HCT116 (cell line): ENCODE measurements at regions not wholly inside any gene's neighbourhood (a gene's known extent, or its start where the extent isn't known, plus 50 kb on each side); places are given as distances from the start of the nearest gene placed in this dataset.
"Not testable (repeated sequence)": the region's sequence is repeated elsewhere in the genome, so short reads cannot be mapped to it uniquely, and the experiment has no call there.

Source experiments
- CTCF ChIP-seq, 3 experiments: fragments of 200-600 bp in 1 of 3; sonication (generic) in 1 of 3; IDR thresholded peaks in 2 of 3; conservative IDR thresholded peaks in 1 of 3; 2 replicates each; pipeline ENCODE4 v1.5.1; 2012 to 2017; ENCODE audit warnings: low read depth in 2 of 3, low read length in 2 of 3, antibody characterized with exemption in 1 of 3, borderline replicate concordance in 1 of 3, control low read depth in 1 of 3, mild to moderate bottlenecking in 1 of 3, mixed read lengths in 1 of 3, mixed run types in 1 of 3, moderate library complexity in 1 of 3; ENCODE audit not compliant: insufficient read depth in 1 of 3
- EZH2phosphoT487 ChIP-seq: fragments of 200-600 bp; IDR thresholded peaks from 2 replicates; pipeline ENCODE4 v1.6.1; 2018; ENCODE audit warnings: antibody characterized with exemption, borderline replicate concordance
- JUND ChIP-seq: IDR thresholded peaks from 2 replicates; pipeline ENCODE4 v1.6.1; 2012
- MAX ChIP-seq: IDR thresholded peaks from 2 replicates; pipeline ENCODE4 v1.6.1; 2012
- POLR2A ChIP-seq: IDR thresholded peaks from 2 replicates; pipeline ENCODE4 v1.7.0; 2011; ENCODE audit warnings: borderline replicate concordance; ENCODE audit not compliant: insufficient read depth, insufficient read length; ENCODE audit errors: extremely low read depth
- POLR2AphosphoS5 ChIP-seq: IDR thresholded peaks from 2 replicates; pipeline ENCODE4 v1.6.1; 2011; ENCODE audit warnings: mild to moderate bottlenecking, low read depth, low read length, moderate library complexity
- SP1 ChIP-seq: IDR thresholded peaks from 2 replicates; pipeline ENCODE4 v1.6.1; 2012; ENCODE audit warnings: low read depth
- TF ChIP-seq, protein P1 (sequence below): IDR thresholded peaks from 2 replicates; pipeline ENCODE4 v1.6.1; 2011; ENCODE audit warnings: mild to moderate bottlenecking, low read length, moderate library complexity; ENCODE audit not compliant: insufficient replicate concordance; ENCODE audit errors: extremely low read depth
- TF ChIP-seq, protein P2 (sequence below): IDR thresholded peaks from 2 replicates; pipeline ENCODE4 v1.6.1; 2012

- TF ChIP-seq, protein P1, sequence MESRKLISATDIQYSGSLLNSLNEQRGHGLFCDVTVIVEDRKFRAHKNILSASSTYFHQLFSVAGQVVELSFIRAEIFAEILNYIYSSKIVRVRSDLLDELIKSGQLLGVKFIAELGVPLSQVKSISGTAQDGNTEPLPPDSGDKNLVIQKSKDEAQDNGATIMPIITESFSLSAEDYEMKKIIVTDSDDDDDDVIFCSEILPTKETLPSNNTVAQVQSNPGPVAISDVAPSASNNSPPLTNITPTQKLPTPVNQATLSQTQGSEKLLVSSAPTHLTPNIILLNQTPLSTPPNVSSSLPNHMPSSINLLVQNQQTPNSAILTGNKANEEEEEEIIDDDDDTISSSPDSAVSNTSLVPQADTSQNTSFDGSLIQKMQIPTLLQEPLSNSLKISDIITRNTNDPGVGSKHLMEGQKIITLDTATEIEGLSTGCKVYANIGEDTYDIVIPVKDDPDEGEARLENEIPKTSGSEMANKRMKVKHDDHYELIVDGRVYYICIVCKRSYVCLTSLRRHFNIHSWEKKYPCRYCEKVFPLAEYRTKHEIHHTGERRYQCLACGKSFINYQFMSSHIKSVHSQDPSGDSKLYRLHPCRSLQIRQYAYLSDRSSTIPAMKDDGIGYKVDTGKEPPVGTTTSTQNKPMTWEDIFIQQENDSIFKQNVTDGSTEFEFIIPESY: not testable (repeated sequence)
- not testable (repeated sequence) for TF ChIP-seq CTCF (IDR thresholded peaks at IDR 0.05 in 2 of 3, conservative IDR thresholded peaks at IDR 0.05 in 1 of 3; ENCODE audit: borderline replicate concordance in 1 of 3, insufficient read depth in 1 of 3, low read depth in 2 of 3, low read length in 2 of 3); JUND; MAX; EZH2phosphoT487; POLR2A; POLR2AphosphoS5; SP1
- TF ChIP-seq, protein P2, sequence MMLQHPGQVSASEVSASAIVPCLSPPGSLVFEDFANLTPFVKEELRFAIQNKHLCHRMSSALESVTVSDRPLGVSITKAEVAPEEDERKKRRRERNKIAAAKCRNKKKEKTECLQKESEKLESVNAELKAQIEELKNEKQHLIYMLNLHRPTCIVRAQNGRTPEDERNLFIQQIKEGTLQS: not testable (repeated sequence)
Measured at GRCh38 chr4:155439760-155440159, 63.0 kb upstream of the MAP9 start.
